Stomach (tissue), 8 donors: ENCODE measurements at regions not wholly inside any gene's neighbourhood (a gene's known extent, or its start where the extent isn't known, plus 50 kb on each side); places are given as distances from the start of the nearest gene placed in this dataset.

Experiments
- DNase-seq, 2 donors: peaks; one replicate each; pipeline versions ENCODE4 v3.0.0 to v3.0.0-alpha.2; 2013 to 2019
- H3K27ac ChIP-seq, 5 donors: fragments of 200-600 bp in 4 of 5; sonication (generic) in 4 of 5; one replicate each; pipeline ENCODE4 v1.5.1; 2013 to 2019; ENCODE audit warnings: mild to moderate bottlenecking in 1 of 5, moderate library complexity in 1 of 5
- H3K27me3 ChIP-seq, 3 donors: fragments of 200-600 bp; sonication (generic); one replicate each; pipeline ENCODE4 v1.5.1; 2017 to 2019; ENCODE audit warnings: mixed run types in 1 of 3
- H3K36me3 ChIP-seq, 4 donors: fragments of 200-600 bp; sonication (generic); 1 replicate in 3 of 4; 2 replicates in 1 of 4; pipeline ENCODE4 v1.5.1; 2016 to 2019
- H3K4me1 ChIP-seq, 4 donors: fragments of 200-600 bp; sonication (generic); one replicate each; pipeline ENCODE4 v1.5.1; 2016 to 2019
- H3K4me3 ChIP-seq, 4 donors: fragments of 200-600 bp; sonication (generic) in 3 of 4; one replicate each; pipeline ENCODE4 v1.5.1; 2016 to 2019; ENCODE audit warnings: mild to moderate bottlenecking in 1 of 4
- H3K9me3 ChIP-seq, 4 donors: fragments of 200-600 bp; sonication (generic); one replicate each; pipeline ENCODE4 v1.5.1; 2016 to 2019
- EP300 ChIP-seq: sonication (generic); formaldehyde crosslinking; IDR thresholded peaks from one replicate; pipeline ENCODE4 v1.6.1; 2017; ENCODE audit warnings: antibody characterized with exemption
- POLR2A ChIP-seq, 4 donors: fragments of 450-650 bp; IDR thresholded peaks; one replicate each; pipeline ENCODE4 v1.6.1; 2016; ENCODE audit warnings: antibody characterized with exemption in 4 of 4, control low read depth in 2 of 4, mild to moderate bottlenecking in 1 of 4, moderate library complexity in 1 of 4
- POLR2AphosphoS5 ChIP-seq, 3 donors: sonication (generic); formaldehyde crosslinking; IDR thresholded peaks; one replicate each; pipeline ENCODE4 v1.6.1; 2016; ENCODE audit warnings: antibody characterized with exemption in 3 of 3
- WGBS, 5 donors: extraction: QIAGEN DNeasy Blood & Tissue Kit in 3 of 5; methylation state at CpG; one replicate each; pipeline versions ENCODE4 v1.1.5 to v1.1.7; 2013 to 2018; 5-methylcytosine and 5-hydroxymethylcytosine counted together
- intact Hi-C: fragments of 100-400 bp; cut with DNase I; formaldehyde crosslinking; loops from one replicate; pipeline ENCODE4 v1.15.1; 2023; ENCODE audit warnings: low total_unique reads
- TF ChIP-seq, protein P1 (sequence below), 7 experiments: fragments of 450-650 bp in 4 of 7; fragments of 200-600 bp in 3 of 7; sonication (generic) in 3 of 7; IDR thresholded peaks; one replicate each; pipeline ENCODE4 v1.5.1; 2016 to 2019; ENCODE audit warnings: antibody characterized with exemption in 7 of 7, control low read depth in 2 of 7, mild to moderate bottlenecking in 1 of 7
- donor health status: healthy with polysubstance abuse.
- donor health status: Bipolar disorder and iron deficiency.
- donor health status: healthy.

DNA sequence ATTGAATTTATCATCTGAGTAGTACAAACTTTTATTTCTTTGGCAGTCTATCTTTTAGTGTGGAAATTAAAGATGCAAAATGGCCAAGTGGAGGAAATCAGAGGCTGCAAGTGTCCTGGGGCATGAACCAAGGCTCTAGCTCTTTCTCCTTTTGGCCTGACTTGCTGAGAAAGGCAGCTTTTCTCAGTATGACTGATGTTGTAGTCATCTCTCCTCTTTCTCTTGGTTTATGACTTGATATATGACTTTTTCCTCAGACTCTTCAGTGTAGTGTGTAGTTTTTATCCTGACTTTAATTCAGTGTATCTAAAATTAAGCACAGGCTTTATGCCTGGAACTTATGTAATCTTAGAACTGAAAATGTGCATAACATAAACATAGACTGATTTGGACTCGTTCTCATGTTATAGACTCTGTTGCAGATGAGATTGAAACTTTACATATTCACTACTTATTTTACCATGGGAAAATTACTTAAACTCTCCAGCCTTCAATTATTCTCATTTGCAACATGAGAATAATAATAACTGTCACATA, 65.7 kb downstream of the SLITRK5 start:
- H3K27ac ChIP-seq = no peak overlapping the region
- no peak overlapping the region for H3K4me3 ChIP-seq
- H3K9me3 ChIP-seq = no peaks in the 10 kb centered on the region
- H3K4me1 ChIP-seq = no peaks in the 10 kb centered on the region
- no peaks in the 10 kb centered on the region for H3K27me3 ChIP-seq
- peak in 1 of 2 donors; percentile 35 for DNase-seq
- intact Hi-C loops = no loop called here
- no peak for TF ChIP-seq EP300
- no peak for TF ChIP-seq POLR2A (IDR thresholded peaks at IDR 0.05)
- no peaks in the 10 kb centered on the region for H3K36me3 ChIP-seq
- 47 to 64% (median 52%) methylated on average over 1 of the region's 1 CpG for WGBS, 5 donors

DNA sequence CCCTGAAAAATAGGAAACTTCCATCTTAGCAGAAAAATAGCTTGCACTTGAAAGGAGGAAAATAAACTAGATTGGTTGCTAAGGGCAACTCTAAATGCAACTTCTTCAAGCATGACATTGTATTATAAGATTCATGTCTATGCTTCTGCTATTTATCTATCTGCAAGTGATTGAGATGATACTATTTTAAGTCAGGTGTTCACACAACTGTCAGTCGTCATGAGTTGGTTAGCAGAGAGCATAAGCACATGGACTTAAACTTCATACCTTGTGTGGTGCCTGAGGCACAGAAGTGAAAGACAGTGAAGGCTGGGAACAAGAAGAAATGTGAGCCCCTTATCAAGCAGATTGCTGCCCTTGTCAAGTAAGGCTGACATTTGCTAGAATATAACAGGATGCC, 82.9 kb downstream of the SLITRK5 start:
- TF ChIP-seq EP300 (no peak), POLR2AphosphoS5 (IDR thresholded peaks at IDR 0.05) (no peak)
- Histone ChIP-seq H3K4me1 (no peaks in the 10 kb centered on the region), H3K27ac (no peak overlapping the region), H3K4me3 (no peak overlapping the region), H3K27me3 (no peaks in the 10 kb centered on the region), H3K36me3 (no peaks in the 10 kb centered on the region), H3K9me3 (no peaks in the 10 kb centered on the region)
- intact Hi-C loops = no loop called here
- WGBS, 5 donors = 41 to 60% (median 44%) methylated on average over 1 of the region's 1 CpG
- DNase-seq = no peak

DNA sequence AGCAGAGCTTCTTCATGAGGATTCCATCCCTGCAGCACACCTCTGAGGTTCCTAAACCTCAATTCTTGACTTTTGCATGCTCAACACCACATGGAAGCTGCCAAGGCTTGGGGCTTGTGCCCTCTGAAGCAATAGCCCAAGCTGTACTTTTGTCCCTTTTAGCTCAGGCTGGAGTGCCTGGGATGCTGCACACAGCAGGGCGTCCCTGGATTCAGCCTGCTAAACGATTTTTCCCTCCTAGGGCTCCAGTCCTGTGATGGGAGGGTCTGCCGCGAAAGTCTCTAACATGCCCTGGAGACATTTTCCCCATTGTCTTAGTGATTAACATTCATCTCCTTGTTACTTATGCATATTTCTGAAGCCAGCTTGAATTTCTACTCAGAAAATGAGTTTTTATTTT, 98.3 kb downstream of the SLITRK5 start:
- H3K9me3 ChIP-seq = no peaks in the 10 kb centered on the region
- DNase-seq = no peak
- H3K27ac ChIP-seq = no peak overlapping the region
- no peaks in the 10 kb centered on the region for H3K36me3 ChIP-seq
- 52 to 74% (median 64%) methylated on average over 4 of the region's 4 CpGs for WGBS, 5 donors
- peaks cover 0 to 4% (median 0%) of the 10 kb centered on the region in 3 donors for H3K27me3 ChIP-seq
- H3K4me1 ChIP-seq = no peaks in the 10 kb centered on the region
- no peak for TF ChIP-seq POLR2AphosphoS5 (IDR thresholded peaks at IDR 0.05)
- TF ChIP-seq EP300 = no peak
- TF ChIP-seq, protein P1, sequence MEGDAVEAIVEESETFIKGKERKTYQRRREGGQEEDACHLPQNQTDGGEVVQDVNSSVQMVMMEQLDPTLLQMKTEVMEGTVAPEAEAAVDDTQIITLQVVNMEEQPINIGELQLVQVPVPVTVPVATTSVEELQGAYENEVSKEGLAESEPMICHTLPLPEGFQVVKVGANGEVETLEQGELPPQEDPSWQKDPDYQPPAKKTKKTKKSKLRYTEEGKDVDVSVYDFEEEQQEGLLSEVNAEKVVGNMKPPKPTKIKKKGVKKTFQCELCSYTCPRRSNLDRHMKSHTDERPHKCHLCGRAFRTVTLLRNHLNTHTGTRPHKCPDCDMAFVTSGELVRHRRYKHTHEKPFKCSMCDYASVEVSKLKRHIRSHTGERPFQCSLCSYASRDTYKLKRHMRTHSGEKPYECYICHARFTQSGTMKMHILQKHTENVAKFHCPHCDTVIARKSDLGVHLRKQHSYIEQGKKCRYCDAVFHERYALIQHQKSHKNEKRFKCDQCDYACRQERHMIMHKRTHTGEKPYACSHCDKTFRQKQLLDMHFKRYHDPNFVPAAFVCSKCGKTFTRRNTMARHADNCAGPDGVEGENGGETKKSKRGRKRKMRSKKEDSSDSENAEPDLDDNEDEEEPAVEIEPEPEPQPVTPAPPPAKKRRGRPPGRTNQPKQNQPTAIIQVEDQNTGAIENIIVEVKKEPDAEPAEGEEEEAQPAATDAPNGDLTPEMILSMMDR (IDR thresholded peaks at IDR 0.05) = no peak
- TF ChIP-seq POLR2A (IDR thresholded peaks at IDR 0.05) = no peak
- intact Hi-C loops = no loop called here
- H3K4me3 ChIP-seq = no peak overlapping the region

DNA sequence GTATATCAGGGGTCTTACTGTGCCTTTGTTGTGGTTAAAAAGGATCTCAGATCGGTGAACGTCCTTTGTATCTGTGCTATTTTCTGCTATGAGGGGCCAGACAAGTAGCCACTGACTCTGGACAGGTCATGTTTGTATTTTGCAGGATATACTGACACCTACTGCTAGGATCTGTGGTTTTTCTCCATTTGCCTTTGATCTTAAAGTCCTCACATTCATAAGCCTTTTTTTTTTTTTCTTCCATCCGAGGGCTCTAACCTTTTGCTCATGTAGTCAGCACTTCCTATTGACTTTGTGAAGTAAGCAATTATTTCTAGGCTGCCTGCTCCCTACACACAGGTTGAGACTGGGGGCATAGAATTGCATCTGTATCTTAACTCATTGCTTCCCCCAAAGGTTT, 106.2 kb downstream of the SLITRK5 start:
- H3K27me3 ChIP-seq = no peaks in the 10 kb centered on the region
- no peak overlapping the region for H3K4me3 ChIP-seq
- no peaks in the 10 kb centered on the region for H3K4me1 ChIP-seq
- no peak for TF ChIP-seq EP300
- no peak for TF ChIP-seq POLR2AphosphoS5 (IDR thresholded peaks at IDR 0.05)
- TF ChIP-seq, protein P1 (IDR thresholded peaks at IDR 0.05) = no peak
- TF ChIP-seq POLR2A (IDR thresholded peaks at IDR 0.05) = no peak
- intact Hi-C loops = no loop called here
- DNase-seq = peak in 1 of 2 donors; percentile 4
- no peaks in the 10 kb centered on the region for H3K9me3 ChIP-seq
- no peaks in the 10 kb centered on the region for H3K36me3 ChIP-seq
- no peak overlapping the region for H3K27ac ChIP-seq
- WGBS, 5 donors = 30 to 49% (median 40%) methylated on average over 3 of the region's 3 CpGs

DNA sequence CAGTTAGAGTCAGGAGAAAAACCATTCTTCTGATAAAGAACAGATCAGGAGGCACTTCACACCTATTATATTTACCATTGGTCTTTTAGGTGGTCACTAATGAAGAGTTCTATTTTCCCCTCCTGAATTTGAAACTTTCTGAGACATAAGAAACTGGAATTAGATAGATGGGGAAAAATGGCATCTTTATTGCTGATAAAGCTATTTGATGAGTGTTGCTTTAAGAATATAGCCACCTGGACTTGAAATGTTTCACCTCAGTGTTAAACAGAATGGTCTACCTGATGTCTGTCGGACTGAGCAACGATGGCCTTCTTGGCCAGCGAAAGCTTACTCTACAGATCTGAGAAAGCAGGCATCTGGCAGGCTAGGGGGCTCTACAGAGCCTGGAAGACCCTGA, 107.0 kb downstream of the SLITRK5 start:
- TF ChIP-seq, protein P1 (IDR thresholded peaks at IDR 0.05) = no peak
- TF ChIP-seq EP300 = no peak
- no peak for TF ChIP-seq POLR2AphosphoS5 (IDR thresholded peaks at IDR 0.05)
- TF ChIP-seq POLR2A (IDR thresholded peaks at IDR 0.05) = no peak
- Histone ChIP-seq H3K27ac (no peak overlapping the region), H3K4me1 (no peaks in the 10 kb centered on the region), H3K9me3 (no peaks in the 10 kb centered on the region), H3K36me3 (no peaks in the 10 kb centered on the region), H3K27me3 (no peaks in the 10 kb centered on the region), H3K4me3 (no peak overlapping the region)
- intact Hi-C loops = no loop called here
- no peak for DNase-seq
- WGBS, 5 donors = 68 to 91% (median 79%) methylated on average over 3 of the region's 3 CpGs
